Sigmoid colon (tissue), 4 donors: ENCODE measurements at regions not wholly inside any gene's neighbourhood (a gene's known extent, or its start where the extent isn't known, plus 50 kb on each side); places are given as distances from the start of the nearest gene placed in this dataset.

Experiments
- EP300 ChIP-seq, 4 donors: sonication (generic); formaldehyde crosslinking; IDR thresholded peaks; one replicate each; pipeline ENCODE4 v1.6.1; 2017; ENCODE audit warnings: antibody characterized with exemption in 4 of 4
- POLR2A ChIP-seq, 2 donors: fragments of 450-650 bp; IDR thresholded peaks; one replicate each; pipeline ENCODE4 v1.6.1; 2016; ENCODE audit warnings: antibody characterized with exemption in 2 of 2, mild to moderate bottlenecking in 2 of 2, moderate library complexity in 2 of 2
- POLR2AphosphoS5 ChIP-seq, 4 donors: sonication (generic); formaldehyde crosslinking; IDR thresholded peaks; one replicate each; pipeline ENCODE4 v1.6.1; 2017; ENCODE audit warnings: antibody characterized with exemption in 4 of 4
- TF ChIP-seq, protein P1 (sequence below), 4 experiments: fragments of 450-650 bp in 3 of 4; fragments of 200-600 bp in 1 of 4; IDR thresholded peaks; one replicate each; pipeline ENCODE4 v1.5.1; 2016 to 2019; ENCODE audit warnings: antibody characterized with exemption in 4 of 4, mild to moderate bottlenecking in 3 of 4, moderate library complexity in 2 of 4

DNA sequence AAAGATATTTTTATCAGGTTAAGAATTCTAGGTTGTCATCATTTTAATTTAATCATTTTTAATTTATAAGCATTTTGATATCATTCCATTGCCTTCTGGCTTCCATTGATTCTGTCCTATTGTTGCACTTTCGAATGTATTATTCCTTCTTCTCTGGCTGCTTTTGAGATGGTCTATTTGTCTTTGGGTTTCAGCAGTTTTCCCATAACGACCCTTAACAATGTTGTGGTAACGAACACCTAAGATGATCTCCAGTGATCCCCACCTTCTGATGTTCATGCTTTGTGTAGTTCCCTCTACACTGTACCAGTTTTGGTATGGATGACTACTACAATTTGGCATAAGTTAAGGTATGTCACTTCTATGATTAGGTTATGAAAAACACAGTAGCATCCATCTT is 59.9 kb downstream of the MINAR1 start:
- TF ChIP-seq, protein P1, sequence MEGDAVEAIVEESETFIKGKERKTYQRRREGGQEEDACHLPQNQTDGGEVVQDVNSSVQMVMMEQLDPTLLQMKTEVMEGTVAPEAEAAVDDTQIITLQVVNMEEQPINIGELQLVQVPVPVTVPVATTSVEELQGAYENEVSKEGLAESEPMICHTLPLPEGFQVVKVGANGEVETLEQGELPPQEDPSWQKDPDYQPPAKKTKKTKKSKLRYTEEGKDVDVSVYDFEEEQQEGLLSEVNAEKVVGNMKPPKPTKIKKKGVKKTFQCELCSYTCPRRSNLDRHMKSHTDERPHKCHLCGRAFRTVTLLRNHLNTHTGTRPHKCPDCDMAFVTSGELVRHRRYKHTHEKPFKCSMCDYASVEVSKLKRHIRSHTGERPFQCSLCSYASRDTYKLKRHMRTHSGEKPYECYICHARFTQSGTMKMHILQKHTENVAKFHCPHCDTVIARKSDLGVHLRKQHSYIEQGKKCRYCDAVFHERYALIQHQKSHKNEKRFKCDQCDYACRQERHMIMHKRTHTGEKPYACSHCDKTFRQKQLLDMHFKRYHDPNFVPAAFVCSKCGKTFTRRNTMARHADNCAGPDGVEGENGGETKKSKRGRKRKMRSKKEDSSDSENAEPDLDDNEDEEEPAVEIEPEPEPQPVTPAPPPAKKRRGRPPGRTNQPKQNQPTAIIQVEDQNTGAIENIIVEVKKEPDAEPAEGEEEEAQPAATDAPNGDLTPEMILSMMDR (IDR thresholded peaks at IDR 0.05): no peak
- TF ChIP-seq POLR2A (IDR thresholded peaks at IDR 0.05) (no peak), POLR2AphosphoS5 (IDR thresholded peaks at IDR 0.05) (no peak), EP300 (IDR thresholded peaks at IDR 0.05) (no peak)
